ENCODE measurements at regions not wholly inside any gene's neighbourhood (a gene's known extent, or its start where the extent isn't known, plus 50 kb on each side); places are given as distances from the start of the nearest gene placed in this dataset.

DNA sequence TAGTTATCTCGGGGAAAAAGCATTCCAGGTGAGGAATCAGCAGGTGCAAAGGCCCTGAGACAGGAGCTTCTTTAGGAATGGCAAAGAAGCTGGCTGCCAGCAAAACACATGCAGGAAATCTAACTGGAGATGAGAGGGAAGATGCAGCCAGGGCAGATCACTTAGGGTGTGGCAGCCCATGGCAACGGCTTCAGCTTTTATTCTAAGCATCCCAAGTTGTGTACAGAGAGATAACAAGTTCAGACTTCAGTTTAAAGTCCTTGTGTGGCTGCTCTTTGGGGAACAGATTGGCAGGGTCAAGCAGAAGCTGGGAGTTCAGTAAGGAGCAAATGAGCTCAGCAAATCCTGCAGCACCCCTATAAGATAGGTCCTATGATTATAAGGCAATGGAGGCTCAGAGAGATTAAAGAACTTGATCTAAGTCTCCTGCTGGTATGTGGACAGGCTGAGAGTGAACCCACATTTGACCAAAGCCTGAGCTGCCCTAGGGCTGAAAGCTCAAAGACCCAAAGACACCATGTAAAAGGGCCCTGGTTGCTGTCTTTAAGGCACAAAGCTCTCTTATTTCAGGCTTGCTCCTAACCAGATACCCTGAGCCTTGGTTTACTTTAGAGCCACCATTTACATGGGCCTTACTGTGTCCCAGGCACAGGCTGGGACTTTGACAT is 466.8 kb downstream of the SOX6 start:
- DNase-seq, result no peak

- DNase-seq, result no peak
Measured at GRCh38 chr11:15890031-15890713, 466.2 kb downstream of the SOX6 start.

DNA sequence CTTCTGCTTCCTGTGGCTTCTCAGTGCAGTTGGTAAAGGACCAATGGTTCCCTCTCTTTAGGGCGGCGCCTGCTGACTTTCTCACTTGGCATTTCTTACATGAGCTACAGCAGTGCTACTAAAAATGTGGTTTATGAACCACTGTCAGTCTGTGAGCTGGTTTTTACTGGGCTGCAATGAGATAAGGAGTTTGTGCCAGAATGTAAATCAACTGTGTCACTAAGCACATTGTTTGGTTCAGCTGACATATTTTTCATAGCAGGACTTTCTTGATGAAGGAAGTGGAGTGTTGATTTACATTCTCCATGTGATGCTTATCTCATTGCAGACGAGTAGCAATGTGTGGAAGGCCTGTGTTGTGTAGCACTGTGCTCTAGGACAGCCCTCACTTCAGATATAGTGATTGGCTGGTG is 463.3 kb downstream of the SOX6 start:
- no peak for DNase-seq

GRCh38 chr11:15896026-15896425 is 460.3 kb downstream of the SOX6 start:
- DNase-seq, result no peak

- no peak for DNase-seq
Measured at GRCh38 chr11:15896530-15896929, 459.8 kb downstream of the SOX6 start.

DNA sequence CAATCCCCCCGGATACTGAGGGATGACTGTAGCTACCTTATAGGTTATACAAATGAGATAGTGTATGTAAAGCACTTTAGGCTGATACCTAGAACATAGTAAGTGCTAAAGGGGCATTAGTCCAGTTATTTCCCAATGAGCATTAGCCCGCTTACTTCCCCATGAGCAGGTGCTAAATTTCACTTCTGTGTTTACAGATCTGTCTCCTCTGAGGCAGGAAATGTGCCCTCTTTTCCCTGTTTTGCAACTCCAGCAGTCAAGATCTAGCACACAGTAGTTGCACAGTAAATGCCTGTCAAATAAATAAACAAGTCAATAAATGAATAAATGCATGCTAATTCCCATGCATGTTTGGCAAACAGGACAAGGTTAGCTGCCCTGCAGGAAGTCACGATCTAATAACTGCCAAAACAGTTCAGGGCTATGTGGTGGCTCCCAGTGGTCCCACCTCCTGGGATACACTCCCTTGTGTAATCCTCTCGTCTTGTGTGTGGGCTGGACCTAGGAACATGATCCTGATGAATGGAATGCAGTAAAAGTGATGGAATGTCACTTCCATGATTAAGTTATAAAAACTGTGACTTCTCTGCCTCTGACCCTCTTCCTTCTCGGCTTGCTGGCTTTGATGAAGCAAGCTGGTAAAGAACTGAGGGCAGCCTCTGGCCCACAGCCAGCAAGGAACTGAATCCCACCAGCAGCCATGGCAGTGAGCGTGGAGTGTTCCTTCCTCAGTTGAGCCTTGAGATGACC is 459.0 kb downstream of the SOX6 start:
- peak in 1 of 2 experiments; percentile 5 for DNase-seq

DNA sequence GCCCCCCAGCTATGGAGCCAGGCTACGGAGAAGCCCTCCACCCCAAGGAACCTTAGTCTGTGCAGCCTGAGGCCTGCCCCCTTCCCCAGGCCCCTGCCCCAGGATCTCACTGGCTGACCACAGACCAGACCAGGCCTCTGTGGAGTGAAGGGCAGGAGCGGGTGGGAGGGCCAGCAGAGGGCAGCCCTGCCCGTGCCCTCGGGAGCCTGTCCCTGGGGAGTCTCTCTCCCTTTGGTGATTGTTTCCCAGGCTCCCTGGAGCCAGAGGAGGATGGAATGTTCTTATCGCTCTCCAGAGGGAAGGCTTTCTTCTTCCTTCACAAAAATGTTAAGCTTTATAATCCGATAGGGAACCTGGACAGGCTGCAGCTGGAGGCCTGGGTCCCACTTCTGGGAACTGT is 455.3 kb downstream of the SOX6 start:
- DNase-seq, result no peak

- no peak for DNase-seq
Measured at GRCh38 chr11:15901790-15902189, 454.6 kb downstream of the SOX6 start.

DNA sequence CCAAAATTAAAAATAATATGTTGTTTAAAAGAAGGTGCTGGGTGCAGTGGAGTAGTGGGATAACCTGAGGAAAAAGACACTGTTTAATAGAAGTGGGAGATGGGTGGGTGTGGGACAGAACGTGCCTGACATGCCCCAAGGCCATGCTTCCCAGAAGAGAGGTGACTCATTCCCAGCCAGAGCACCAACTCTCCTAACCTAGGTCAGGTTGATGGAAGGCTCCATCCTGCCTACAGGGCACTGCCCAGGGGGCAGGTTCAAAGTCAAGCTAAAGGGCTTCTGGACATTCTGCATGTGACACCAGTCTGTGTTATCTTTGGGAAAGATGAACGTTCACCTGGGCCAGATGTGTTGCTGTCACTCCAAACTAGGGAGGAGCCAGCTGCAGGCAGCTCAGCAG is 453.1 kb downstream of the SOX6 start:
- DNase-seq, result no peak

GRCh38 chr11:15905366-15906104 is 450.8 kb downstream of the SOX6 start:
- DNase-seq, result no peak

GRCh38 chr11:15906481-15907035 is 449.8 kb downstream of the SOX6 start:
- DNase-seq, result no peak

- DNase-seq, result no peak
Measured at GRCh38 chr11:15907806-15908205, 448.5 kb downstream of the SOX6 start.

DNA sequence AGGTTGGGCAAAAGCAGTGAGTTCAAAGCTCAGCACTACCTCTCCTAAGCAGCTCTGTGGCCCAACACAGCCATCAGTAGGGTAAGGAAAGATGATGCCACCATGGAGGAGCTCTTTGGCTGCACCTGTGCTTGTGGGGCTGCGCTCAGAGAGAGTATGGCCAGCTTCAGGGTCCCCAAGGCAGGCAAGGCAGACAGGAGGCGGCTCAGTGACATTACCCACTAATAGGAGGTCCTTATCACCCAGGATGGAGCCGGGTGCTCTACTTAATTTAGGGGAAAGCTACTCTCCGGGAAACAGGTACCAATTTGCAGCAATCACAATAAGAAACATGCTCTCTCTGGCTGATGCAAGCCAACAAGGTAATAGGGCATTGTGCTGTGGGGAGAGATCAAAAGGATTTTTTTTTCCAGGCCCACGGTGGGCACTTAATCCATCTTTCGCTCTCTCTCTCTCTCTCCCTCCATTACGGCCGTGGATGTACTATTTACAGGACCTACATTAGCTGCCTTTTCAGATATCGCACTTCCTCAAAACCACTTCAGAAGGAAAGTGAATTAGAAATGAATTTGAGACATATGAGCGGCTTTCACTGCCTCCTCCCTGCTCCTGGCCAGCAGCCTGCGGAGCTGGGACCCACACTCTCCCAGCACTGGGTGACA is 446.3 kb downstream of the SOX6 start:
- DNase-seq, result no peak

DNA sequence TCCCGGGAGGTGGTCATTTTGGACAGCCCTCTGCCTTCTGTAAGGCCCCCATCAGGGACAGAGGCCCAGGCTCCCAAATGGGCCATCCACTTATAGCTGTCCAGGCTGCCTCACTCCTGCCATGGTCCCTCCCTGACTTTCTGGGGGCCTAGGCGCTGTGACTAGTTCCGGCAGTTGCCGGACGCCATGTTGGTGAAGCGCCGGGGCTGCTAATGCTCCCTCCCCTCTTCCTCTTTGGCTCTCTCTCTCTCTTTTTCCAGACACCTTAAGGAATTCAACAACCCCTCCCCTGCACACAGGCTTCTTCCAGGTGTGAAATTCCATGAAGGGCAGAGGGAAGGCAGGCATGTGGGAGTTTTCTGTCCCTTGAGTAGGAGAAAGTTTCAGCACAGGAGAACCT is 445.6 kb downstream of the SOX6 start:
- no peak for DNase-seq

- no peak for DNase-seq
Measured at GRCh38 chr11:15911377-15912044, 444.8 kb downstream of the SOX6 start.

- no peak for DNase-seq
Measured at GRCh38 chr11:15912291-15912690, 444.1 kb downstream of the SOX6 start.

- no peak for DNase-seq
Measured at GRCh38 chr11:15912825-15913224, 443.5 kb downstream of the SOX6 start.

GRCh38 chr11:15913261-15913660 is 443.1 kb downstream of the SOX6 start:
- no peak for DNase-seq
